Lower leg skin (tissue), 4 donors: ENCODE measurements at regions not wholly inside any gene's neighbourhood (a gene's known extent, or its start where the extent isn't known, plus 50 kb on each side); places are given as distances from the start of the nearest gene placed in this dataset.

ENCODE experiments used
- DNase-seq, 2 donors: peaks; one replicate each; pipeline ENCODE4 v3.0.0-alpha.2; 2019; ENCODE audit warnings: low spot score in 2 of 2
- H3K4me3 ChIP-seq: fragments of 200-600 bp; sonication (generic); 2 replicates; pipeline ENCODE4 v1.5.1; 2017; ENCODE audit warnings: mild to moderate bottlenecking, low read depth; ENCODE audit not compliant: poor library complexity, severe bottlenecking
- POLR2A ChIP-seq, 2 donors: fragments of 450-650 bp; IDR thresholded peaks; one replicate each; pipeline ENCODE4 v1.6.1; 2016 to 2017; ENCODE audit warnings: antibody characterized with exemption in 2 of 2, mild to moderate bottlenecking in 1 of 2, moderate library complexity in 1 of 2
- WGBS, 2 donors: methylation state at CpG; one replicate each; pipeline ENCODE4 v1.1.5; 2018; 5-methylcytosine and 5-hydroxymethylcytosine counted together
- intact Hi-C: fragments of 100-400 bp; cut with DNase I; formaldehyde crosslinking; loops from one replicate; pipeline ENCODE4 v1.15.0; 2023; ENCODE audit warnings: low total_unique reads
- TF ChIP-seq, protein P1 (sequence below), 3 donors: fragments of 450-650 bp; IDR thresholded peaks; one replicate each; pipeline ENCODE4 v1.5.1; 2016; ENCODE audit warnings: antibody characterized with exemption in 3 of 3, mild to moderate bottlenecking in 3 of 3, moderate library complexity in 2 of 3

- 97 to 100% methylated on average over 3 of the region's 3 CpGs for WGBS, 2 donors
- intact Hi-C loops, result no loop called here
- no peak for DNase-seq
- TF ChIP-seq, protein P1, sequence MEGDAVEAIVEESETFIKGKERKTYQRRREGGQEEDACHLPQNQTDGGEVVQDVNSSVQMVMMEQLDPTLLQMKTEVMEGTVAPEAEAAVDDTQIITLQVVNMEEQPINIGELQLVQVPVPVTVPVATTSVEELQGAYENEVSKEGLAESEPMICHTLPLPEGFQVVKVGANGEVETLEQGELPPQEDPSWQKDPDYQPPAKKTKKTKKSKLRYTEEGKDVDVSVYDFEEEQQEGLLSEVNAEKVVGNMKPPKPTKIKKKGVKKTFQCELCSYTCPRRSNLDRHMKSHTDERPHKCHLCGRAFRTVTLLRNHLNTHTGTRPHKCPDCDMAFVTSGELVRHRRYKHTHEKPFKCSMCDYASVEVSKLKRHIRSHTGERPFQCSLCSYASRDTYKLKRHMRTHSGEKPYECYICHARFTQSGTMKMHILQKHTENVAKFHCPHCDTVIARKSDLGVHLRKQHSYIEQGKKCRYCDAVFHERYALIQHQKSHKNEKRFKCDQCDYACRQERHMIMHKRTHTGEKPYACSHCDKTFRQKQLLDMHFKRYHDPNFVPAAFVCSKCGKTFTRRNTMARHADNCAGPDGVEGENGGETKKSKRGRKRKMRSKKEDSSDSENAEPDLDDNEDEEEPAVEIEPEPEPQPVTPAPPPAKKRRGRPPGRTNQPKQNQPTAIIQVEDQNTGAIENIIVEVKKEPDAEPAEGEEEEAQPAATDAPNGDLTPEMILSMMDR (IDR thresholded peaks at IDR 0.05), result no peak
- TF ChIP-seq POLR2A (IDR thresholded peaks at IDR 0.05), result no peak
- no peak overlapping the region for H3K4me3 ChIP-seq
These were observed 1565.5 kb upstream of the CADM2 start for GRCh38 chr3:83393276-83393675.

- no peak overlapping the region for H3K4me3 ChIP-seq
- no peak for DNase-seq
- 72 to 83% methylated on average over 4 to 10 of the region's 10 CpGs for WGBS, 2 donors
- intact Hi-C loops, result no loop called here
- no peak for TF ChIP-seq POLR2A (IDR thresholded peaks at IDR 0.05)
- TF ChIP-seq, protein P1 (IDR thresholded peaks at IDR 0.05), result no peak
These were observed 1554.9 kb upstream of the CADM2 start for GRCh38 chr3:83403927-83404326.

GRCh38 chr3:83426300-83426699, 1532.5 kb upstream of the CADM2 start:
- no peak for DNase-seq
- TF ChIP-seq, protein P1 (IDR thresholded peaks at IDR 0.05), result no peak
- no peak for TF ChIP-seq POLR2A (IDR thresholded peaks at IDR 0.05)
- WGBS, 2 donors, result 28 to 46% methylated on average over 2 of the region's 2 CpGs
- intact Hi-C loops, result no loop called here
- H3K4me3 ChIP-seq, result no peak overlapping the region

DNA sequence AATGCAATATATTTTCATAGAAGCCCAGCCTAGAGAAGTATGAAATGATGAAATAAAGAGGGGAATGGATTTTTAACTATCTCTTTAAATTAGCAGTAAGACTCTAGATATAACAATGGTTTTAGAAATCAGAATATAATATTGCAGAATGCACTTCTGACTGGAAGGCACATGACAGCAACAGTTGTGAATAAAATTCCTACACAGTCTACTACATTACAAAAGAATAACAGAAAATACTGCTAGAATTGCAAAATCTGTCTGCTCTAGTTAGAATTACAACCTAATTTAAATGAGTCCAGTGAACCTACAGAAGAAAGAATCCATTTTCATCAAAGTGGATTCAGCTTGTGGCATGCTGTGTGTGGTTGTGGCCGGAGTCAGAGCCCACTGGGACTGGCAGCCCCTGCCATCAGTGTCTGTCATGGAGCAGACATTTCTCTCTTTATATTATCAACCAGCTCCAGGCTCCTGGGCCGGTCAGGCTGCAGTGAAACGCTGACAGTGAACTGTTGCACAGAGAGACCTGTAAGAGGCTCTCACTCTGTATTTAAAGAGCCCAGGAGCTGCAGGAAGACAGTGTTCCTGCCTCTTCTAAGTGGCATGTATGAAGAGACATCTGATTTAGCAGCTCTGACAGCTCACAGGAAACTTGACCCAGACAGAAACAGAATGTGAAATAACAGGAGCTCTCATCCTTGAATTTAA, 1523.8 kb upstream of the CADM2 start:
- no peak overlapping the region for H3K4me3 ChIP-seq
- intact Hi-C loops, result no loop called here
- no peak for DNase-seq
- 54 to 55% methylated on average over 3 of the region's 3 CpGs for WGBS, 2 donors
- no peak for TF ChIP-seq POLR2A (IDR thresholded peaks at IDR 0.05)
- TF ChIP-seq, protein P1 (IDR thresholded peaks at IDR 0.05), result no peak

DNA sequence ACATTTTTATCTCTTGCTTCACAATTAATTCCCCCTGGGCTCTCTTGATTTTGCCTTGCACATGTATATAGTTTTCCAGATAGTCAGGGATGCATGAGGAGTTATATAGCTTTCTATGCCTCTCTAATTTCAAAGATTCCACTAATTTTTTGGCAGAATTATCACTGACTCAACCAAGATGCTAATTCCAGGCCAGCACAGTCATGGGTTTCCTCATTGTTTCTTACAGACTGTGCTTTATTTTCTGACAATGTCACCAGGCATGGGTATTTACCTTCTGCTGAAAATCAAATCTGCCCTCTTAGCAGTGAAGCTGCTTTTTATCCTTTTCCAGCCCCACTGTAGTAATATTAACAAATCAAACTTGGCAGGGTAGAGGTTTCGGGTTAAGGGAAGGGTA, 1520.6 kb upstream of the CADM2 start:
- intact Hi-C loops, result no loop called here
- WGBS, 2 donors, result 33 to 46% methylated on average over 1 of the region's 1 CpG
- DNase-seq, result no peak
- TF ChIP-seq POLR2A (IDR thresholded peaks at IDR 0.05), result no peak
- TF ChIP-seq, protein P1 (IDR thresholded peaks at IDR 0.05), result no peak
- no peak overlapping the region for H3K4me3 ChIP-seq

GRCh38 chr3:83453056-83453455, 1505.7 kb upstream of the CADM2 start:
- H3K4me3 ChIP-seq, result no peak overlapping the region
- TF ChIP-seq, protein P1 (IDR thresholded peaks at IDR 0.05), result no peak
- TF ChIP-seq POLR2A (IDR thresholded peaks at IDR 0.05), result no peak
- WGBS, 2 donors, result 30 to 35% methylated on average over 1 of the region's 1 CpG
- no peak for DNase-seq
- intact Hi-C loops, result no loop called here
